Glutamatergic neuron (in vitro differentiated cells): ENCODE measurements at regions not wholly inside any gene's neighbourhood (a gene's known extent, or its start where the extent isn't known, plus 50 kb on each side); places are given as distances from the start of the nearest gene placed in this dataset.

Source experiments
- DNase-seq: peaks from one replicate; pipeline ENCODE4 v3.0.0; 2022
- H3K27ac Mint-ChIP-seq: one replicate; pipeline ENCODE4 v1.8.0; 2020; ENCODE audit warnings: mild to moderate bottlenecking, mixed read lengths, inconsistent platforms; ENCODE audit not compliant: unreplicated experiment
- H3K27me3 Mint-ChIP-seq: one replicate; pipeline ENCODE4 v1.8.0; 2020; ENCODE audit warnings: mild to moderate bottlenecking, moderate library complexity, mixed read lengths, inconsistent platforms; ENCODE audit not compliant: unreplicated experiment
- H3K36me3 Mint-ChIP-seq: one replicate; pipeline ENCODE4 v1.8.0; 2020; ENCODE audit warnings: mild to moderate bottlenecking, mixed read lengths, inconsistent platforms; ENCODE audit not compliant: unreplicated experiment
- H3K4me1 Mint-ChIP-seq: one replicate; pipeline ENCODE4 v1.8.0; 2020; ENCODE audit warnings: mild to moderate bottlenecking, low read depth, mixed read lengths, inconsistent platforms; ENCODE audit not compliant: unreplicated experiment
- H3K4me3 Mint-ChIP-seq: one replicate; pipeline ENCODE4 v1.8.0; 2020; ENCODE audit warnings: mild to moderate bottlenecking, mixed read lengths, inconsistent platforms; ENCODE audit not compliant: unreplicated experiment
- H3K9me3 Mint-ChIP-seq: one replicate; pipeline ENCODE4 v1.8.0; 2020; ENCODE audit warnings: mild to moderate bottlenecking, moderate library complexity, mixed read lengths, inconsistent platforms; ENCODE audit not compliant: unreplicated experiment
- TF ChIP-seq, protein P1 (sequence below): fragments of 200-600 bp; sonication (generic); IDR thresholded peaks from one replicate; pipeline ENCODE4 v1.5.0; 2021; ENCODE audit not compliant: partially characterized antibody, unreplicated experiment

DNA sequence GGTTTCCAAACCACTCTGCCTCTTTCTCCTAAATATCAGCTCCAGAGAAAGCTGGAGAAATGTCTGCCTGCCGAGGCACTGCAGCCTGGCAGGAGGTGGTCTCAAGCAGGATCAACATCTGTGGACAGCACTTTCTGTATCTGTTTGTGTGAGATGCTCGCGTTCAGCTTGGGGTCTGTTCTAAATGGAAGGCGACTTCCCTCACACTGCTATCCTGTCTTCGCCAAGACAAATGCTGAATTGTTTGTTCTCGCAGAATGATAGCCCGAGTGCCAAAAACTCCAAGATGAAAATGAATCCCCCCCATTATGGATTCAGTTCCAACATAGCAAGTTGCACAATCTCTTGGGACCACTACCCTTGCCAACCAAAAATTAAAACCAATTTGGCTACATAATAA, 72.2 kb upstream of the PALS2 start:
- Mint-ChIP-seq H3K36me3 (no peaks in the 10 kb centered on the region), H3K4me1 (peaks cover 30% of the 10 kb centered on the region), H3K4me3 (no peak overlapping the region), H3K9me3 (peaks cover 4% of the 10 kb centered on the region), H3K27ac (no peak overlapping the region), H3K27me3 (no peaks in the 10 kb centered on the region)
- no peak for DNase-seq
- TF ChIP-seq, protein P1, sequence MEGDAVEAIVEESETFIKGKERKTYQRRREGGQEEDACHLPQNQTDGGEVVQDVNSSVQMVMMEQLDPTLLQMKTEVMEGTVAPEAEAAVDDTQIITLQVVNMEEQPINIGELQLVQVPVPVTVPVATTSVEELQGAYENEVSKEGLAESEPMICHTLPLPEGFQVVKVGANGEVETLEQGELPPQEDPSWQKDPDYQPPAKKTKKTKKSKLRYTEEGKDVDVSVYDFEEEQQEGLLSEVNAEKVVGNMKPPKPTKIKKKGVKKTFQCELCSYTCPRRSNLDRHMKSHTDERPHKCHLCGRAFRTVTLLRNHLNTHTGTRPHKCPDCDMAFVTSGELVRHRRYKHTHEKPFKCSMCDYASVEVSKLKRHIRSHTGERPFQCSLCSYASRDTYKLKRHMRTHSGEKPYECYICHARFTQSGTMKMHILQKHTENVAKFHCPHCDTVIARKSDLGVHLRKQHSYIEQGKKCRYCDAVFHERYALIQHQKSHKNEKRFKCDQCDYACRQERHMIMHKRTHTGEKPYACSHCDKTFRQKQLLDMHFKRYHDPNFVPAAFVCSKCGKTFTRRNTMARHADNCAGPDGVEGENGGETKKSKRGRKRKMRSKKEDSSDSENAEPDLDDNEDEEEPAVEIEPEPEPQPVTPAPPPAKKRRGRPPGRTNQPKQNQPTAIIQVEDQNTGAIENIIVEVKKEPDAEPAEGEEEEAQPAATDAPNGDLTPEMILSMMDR, result no peak

DNA sequence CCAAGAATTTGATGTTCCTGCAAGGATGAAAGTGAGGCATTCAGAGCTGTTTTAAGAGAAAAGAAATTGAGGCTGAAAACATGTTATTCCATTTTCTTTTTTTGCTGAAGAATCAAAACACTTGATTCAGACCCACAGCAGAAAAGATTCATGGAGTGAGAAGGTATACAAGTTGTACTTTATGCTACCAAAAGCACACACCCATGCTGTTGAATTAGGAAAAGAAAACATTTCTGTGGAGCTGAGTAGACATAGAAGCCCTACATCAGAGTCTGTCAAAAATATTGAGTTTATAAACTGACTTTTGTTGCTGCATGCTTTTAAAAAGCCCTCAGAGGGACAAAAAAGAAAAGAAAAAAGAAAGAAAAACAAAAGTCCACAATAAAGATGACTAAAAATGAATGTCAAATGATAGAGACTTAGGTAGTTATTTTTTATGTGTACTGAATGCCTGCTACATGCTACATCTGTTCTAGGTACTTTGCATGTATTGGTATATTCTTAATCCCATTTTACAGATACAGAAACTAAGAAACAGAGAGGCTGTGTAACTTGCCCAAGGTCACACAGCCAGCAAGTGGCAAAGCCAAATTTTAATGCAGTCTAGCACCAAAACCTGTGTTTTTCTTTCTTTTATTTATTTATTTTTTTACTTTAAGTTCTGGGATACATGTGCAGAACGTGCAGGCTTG, 71.7 kb upstream of the PALS2 start:
- Mint-ChIP-seq H3K36me3 (no peaks in the 10 kb centered on the region), H3K27ac (no peak overlapping the region), H3K27me3 (peaks cover 3% of the 10 kb centered on the region), H3K4me1 (peaks cover 30% of the 10 kb centered on the region), H3K9me3 (peaks cover 4% of the 10 kb centered on the region), H3K4me3 (no peak overlapping the region)
- DNase-seq, result no peak
- TF ChIP-seq, protein P1, result no peak

DNA sequence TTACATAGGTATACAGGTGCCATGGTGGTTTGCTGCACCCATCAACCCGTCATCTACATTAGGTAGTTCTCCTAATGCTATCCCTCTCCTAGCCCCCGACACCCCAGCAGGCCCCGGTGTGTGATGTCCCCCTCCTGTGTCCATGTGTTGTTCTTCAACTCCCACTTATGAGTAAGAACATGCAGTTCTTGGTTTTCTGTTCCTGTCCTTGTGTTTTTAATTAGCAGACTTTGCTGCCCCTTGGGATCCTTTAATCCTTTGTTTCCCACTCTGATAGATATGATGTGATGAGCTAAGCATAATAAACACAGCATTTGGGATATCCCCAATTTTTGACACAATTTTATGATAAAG, 71.1 kb upstream of the PALS2 start:
- Mint-ChIP-seq H3K27ac (no peak overlapping the region), H3K4me1 (peaks cover 30% of the 10 kb centered on the region), H3K9me3 (peaks cover 4% of the 10 kb centered on the region)

DNA sequence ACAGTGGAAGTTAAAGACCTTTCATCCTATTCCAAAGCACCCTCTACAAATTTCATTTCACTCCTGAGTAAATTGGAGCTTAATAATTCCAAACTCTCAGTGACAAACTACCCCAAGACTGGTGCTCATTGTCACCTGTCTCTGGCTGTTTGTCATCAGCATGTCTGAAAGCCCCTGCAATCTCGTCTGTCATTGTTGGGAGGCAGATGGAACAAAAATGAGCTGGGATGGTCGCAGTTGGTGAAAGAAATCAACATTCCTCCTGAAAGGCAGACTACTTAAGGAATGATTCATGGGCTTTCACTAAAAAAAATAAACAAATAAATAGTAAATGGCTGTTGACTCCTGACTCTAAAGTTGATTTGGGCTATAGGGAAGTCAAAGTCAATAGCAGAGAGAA, 69.7 kb upstream of the PALS2 start:
- Mint-ChIP-seq H3K27ac (no peak overlapping the region), H3K9me3 (peaks cover 2% of the 10 kb centered on the region), H3K4me3 (no peak overlapping the region), H3K4me1 (peaks cover 30% of the 10 kb centered on the region), H3K36me3 (peaks cover 5% of the 10 kb centered on the region), H3K27me3 (peaks cover 3% of the 10 kb centered on the region)
- DNase-seq, result no peak
- TF ChIP-seq, protein P1, result no peak

More for the DNA sequence above, 71.1 kb upstream of the PALS2 start:
- no peak for DNase-seq
- Mint-ChIP-seq H3K27me3 (peaks cover 3% of the 10 kb centered on the region), H3K36me3 (peaks cover 2% of the 10 kb centered on the region), H3K4me3 (no peak overlapping the region)
- TF ChIP-seq, protein P1, result no peak

DNA sequence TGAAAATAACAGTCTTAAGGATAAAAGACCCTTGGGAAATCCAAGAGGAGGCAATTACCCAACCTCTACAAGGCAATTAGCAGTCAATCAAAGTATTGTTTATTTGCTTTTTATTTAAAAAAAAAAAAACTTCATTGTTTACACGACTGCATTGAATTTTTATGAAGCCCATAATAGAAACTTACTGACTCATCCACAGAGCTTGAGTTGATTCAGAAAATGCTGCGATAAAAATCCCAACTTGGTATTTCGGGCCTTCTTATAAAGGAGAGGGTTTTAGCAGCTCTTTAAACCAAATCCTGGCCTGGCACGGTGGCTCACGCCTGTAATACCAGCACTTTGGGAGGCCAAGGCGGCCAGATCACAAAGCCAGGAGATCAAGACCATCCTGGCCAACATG, 69.2 kb upstream of the PALS2 start:
- Mint-ChIP-seq H3K36me3 (peaks cover 5% of the 10 kb centered on the region), H3K27me3 (peaks cover 3% of the 10 kb centered on the region)

More for the DNA sequence above, 69.2 kb upstream of the PALS2 start:
- peaks cover 1% of the 10 kb centered on the region for H3K9me3 Mint-ChIP-seq
- no peak overlapping the region for H3K27ac Mint-ChIP-seq
- TF ChIP-seq, protein P1, result no peak
- H3K4me1 Mint-ChIP-seq, result peaks cover 27% of the 10 kb centered on the region
- no peak for DNase-seq
- H3K4me3 Mint-ChIP-seq, result no peak overlapping the region
